ENCODE measurements at regions not wholly inside any gene's neighbourhood (a gene's known extent, or its start where the extent isn't known, plus 50 kb on each side); places are given as distances from the start of the nearest gene placed in this dataset.

DNA sequence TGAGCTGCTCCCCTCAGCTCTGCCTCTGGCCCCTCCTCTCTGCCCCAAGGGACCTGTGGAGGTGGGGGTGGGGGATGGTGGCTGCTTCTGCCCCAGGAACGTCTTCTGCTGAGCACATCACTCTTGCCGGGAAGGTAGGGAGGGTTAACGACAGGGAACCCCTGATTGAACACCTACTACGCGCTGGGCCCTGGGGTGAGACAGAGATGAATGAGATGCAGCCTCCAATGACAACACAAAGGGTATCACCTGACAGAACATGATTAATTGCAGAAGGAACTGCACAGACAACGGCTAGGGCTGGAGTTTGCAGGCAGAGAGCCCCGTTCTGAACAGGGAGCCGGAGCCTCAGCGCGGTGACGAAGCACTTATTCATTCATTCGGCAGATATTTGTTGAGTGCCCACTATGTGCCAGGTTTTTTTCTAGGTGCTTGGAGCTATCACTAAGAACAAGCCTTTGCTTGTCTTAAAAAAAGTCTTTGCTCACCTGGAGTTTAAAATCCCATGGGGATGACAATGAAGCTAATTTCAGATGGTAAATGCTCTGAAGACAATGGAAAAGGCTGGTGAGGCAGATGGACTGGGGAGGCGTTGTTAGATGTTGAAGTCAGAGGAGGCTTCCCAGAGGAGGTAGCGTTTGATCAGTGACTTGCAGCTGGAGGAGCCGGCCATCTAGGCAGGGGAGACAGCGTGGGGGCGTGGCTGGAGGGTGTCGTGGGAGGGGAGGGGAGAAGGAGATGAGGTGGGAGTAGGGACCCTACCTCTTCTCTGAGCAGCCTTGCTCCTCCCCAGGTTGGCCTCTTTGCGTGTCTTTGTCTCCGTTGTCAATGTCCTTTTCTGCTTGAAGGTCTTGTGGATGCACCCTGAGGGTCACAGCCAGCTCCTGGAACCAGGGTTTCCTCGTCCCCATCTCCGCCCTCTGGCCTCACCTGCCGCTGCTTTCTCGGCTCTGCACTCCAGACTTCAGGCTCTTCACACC is 103.1 kb upstream of the CSF3R start:
- Histone ChIP-seq H3K36me3 (no peaks in the 10 kb centered on the region), H3K27ac (no peak overlapping the region), H3K4me3 (no peak overlapping the region), H3K27me3 (peaks cover 25 to 53% (median 46%) of the 10 kb centered on the region in 3 donors), H3K4me1 (no peaks in the 10 kb centered on the region), H3K9me3 (no peaks in the 10 kb centered on the region)
- in situ Hi-C loops (cut with MboI; ENCODE audit: low sequenced_read_pairs in 4 of 4), result no loop called here
- TF ChIP-seq POLR2A (IDR thresholded peaks at IDR 0.05), result no peak
- TF ChIP-seq, protein P1, sequence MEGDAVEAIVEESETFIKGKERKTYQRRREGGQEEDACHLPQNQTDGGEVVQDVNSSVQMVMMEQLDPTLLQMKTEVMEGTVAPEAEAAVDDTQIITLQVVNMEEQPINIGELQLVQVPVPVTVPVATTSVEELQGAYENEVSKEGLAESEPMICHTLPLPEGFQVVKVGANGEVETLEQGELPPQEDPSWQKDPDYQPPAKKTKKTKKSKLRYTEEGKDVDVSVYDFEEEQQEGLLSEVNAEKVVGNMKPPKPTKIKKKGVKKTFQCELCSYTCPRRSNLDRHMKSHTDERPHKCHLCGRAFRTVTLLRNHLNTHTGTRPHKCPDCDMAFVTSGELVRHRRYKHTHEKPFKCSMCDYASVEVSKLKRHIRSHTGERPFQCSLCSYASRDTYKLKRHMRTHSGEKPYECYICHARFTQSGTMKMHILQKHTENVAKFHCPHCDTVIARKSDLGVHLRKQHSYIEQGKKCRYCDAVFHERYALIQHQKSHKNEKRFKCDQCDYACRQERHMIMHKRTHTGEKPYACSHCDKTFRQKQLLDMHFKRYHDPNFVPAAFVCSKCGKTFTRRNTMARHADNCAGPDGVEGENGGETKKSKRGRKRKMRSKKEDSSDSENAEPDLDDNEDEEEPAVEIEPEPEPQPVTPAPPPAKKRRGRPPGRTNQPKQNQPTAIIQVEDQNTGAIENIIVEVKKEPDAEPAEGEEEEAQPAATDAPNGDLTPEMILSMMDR (IDR thresholded peaks at IDR 0.05 in 4 of 5, conservative IDR thresholded peaks at IDR 0.05 in 1 of 5), result no peak
- ATAC-seq (no peak), DNase-seq (no peak)
- intact Hi-C loops (cut with DNase I; ENCODE audit: low total_unique reads), result no loop called here

DNA sequence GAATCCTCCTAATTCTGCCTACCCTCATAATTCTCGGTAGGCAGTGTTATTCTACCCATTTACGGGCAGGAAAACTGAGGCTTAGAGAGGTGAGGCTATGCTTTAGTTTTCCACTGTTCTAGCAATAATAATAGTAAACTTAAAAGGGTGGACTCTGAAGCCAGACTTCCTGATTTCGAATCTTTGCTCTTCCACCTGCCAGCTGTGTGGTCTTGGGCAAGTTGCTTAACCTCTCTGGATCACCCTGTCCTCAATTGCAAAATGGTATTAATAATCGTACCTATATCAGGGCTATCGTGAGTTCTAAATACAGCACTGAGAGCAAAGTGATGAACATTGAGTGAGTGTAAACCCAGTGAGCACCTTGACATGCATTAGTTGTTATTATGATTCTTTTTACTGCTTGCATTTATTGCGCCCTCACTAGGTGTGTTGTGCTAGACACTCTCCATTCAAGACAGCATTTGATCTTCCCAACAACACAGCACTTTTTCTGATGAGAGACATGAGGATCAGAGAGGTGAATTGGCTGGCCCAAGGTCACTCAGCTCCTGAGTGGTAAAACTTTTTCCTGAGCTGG is 102.3 kb upstream of the CSF3R start:
- intact Hi-C loops (cut with DNase I; ENCODE audit: low total_unique reads), result no loop called here
- no peak for DNase-seq

DNA sequence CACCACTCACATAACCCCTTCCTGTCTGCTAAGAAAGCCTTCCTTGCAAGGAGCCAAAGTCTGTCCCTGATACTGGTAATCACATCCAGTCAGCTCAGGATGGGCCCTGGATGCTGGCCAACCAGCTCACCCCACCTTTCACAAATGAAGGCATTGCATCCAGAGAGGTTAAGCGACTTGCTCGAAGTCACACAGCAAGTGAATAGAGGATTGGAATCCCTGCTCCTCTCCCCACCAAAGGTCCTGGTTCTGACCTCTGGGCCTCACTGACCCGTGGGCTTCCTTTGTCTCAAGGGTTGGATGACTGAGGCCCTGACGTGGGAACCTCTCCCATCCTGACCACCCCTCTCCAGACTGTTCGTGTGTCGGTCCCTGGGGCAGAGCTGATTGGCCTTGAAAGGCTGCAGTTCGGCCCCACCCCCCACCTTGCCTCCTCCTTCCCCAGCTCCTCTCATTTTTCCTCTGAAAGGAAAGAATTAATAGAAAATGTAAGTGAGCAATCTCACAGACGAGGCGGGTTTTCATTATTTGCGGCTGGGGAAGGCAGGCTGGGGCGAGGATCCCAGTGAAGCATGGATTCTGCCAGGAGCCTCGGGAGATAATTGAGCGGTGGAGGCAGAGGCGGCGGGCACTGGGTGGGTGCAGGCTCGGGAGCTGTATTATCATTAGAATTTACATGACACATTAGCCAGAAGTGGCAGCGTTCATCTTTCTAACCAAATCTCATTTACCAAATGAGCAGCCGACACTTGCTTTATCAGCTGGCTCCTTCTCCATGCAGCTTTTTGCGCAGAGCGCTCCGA is 101.5 kb upstream of the CSF3R start:
- no peak for TF ChIP-seq POLR2A (IDR thresholded peaks at IDR 0.05)
- TF ChIP-seq, protein P1 (IDR thresholded peaks at IDR 0.05 in 4 of 5, conservative IDR thresholded peaks at IDR 0.05 in 1 of 5), result no peak
- Histone ChIP-seq H3K4me1 (no peaks in the 10 kb centered on the region), H3K4me3 (no peak overlapping the region), H3K36me3 (no peaks in the 10 kb centered on the region), H3K27me3 (peaks cover 25 to 48% (median 40%) of the 10 kb centered on the region in 3 donors), H3K9me3 (no peaks in the 10 kb centered on the region), H3K27ac (no peak overlapping the region)
- intact Hi-C loops (cut with DNase I; ENCODE audit: low total_unique reads), result no loop called here
- in situ Hi-C loops (cut with MboI; ENCODE audit: low sequenced_read_pairs in 4 of 4), result no loop called here
- ATAC-seq (no peak), DNase-seq (no peak)

More for the DNA sequence above, 102.3 kb upstream of the CSF3R start:
- in situ Hi-C loops (cut with MboI; ENCODE audit: low sequenced_read_pairs in 4 of 4), result no loop called here
- TF ChIP-seq POLR2A (IDR thresholded peaks at IDR 0.05), result no peak
- TF ChIP-seq, protein P1 (IDR thresholded peaks at IDR 0.05 in 4 of 5, conservative IDR thresholded peaks at IDR 0.05 in 1 of 5), result no peak
- no peak for ATAC-seq
- no peaks in the 10 kb centered on the region for H3K36me3 ChIP-seq
- no peaks in the 10 kb centered on the region for H3K9me3 ChIP-seq
- H3K4me3 ChIP-seq, result no peak overlapping the region
- H3K27me3 ChIP-seq, result peaks cover 25 to 53% (median 43%) of the 10 kb centered on the region in 3 donors
- no peaks in the 10 kb centered on the region for H3K4me1 ChIP-seq
- H3K27ac ChIP-seq, result no peak overlapping the region

DNA sequence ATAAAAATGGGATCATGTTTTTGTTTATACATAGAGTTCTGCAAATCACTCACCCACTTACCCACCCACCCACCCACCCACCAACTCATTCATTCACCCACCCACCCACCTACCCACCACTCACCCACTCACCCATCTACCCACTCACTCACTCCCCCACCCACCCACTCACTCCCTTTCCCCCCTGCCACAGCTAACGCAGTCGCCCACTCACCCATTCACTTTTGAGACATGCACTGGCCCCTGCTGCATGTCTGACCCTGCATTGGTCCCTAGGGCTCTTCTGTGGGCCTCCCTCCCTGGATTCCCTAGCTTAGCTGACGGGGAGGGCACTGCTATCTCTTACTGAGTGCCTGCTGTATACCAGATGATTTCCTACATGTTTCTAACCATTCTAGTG is 100.4 kb upstream of the CSF3R start:
- no peak for ATAC-seq
- no peak overlapping the region for H3K4me3 ChIP-seq
- intact Hi-C loops (cut with DNase I; ENCODE audit: low total_unique reads), result no loop called here
- H3K36me3 ChIP-seq, result no peaks in the 10 kb centered on the region
- peaks cover 19 to 37% (median 31%) of the 10 kb centered on the region in 3 donors for H3K27me3 ChIP-seq
- in situ Hi-C loops (cut with MboI; ENCODE audit: low sequenced_read_pairs in 4 of 4), result no loop called here
- TF ChIP-seq, protein P1 (IDR thresholded peaks at IDR 0.05 in 4 of 5, conservative IDR thresholded peaks at IDR 0.05 in 1 of 5), result no peak
- TF ChIP-seq POLR2A (IDR thresholded peaks at IDR 0.05), result no peak
- DNase-seq, result no peak
- H3K9me3 ChIP-seq, result no peaks in the 10 kb centered on the region
- H3K4me1 ChIP-seq, result no peaks in the 10 kb centered on the region
- H3K27ac ChIP-seq, result no peak overlapping the region

All from gastrocnemius medialis (tissue), 4 donors.